ENCODE measurements at regions not wholly inside any gene's neighbourhood (a gene's known extent, or its start where the extent isn't known, plus 50 kb on each side); places are given as distances from the start of the nearest gene placed in this dataset.

- no peak for DNase-seq
These were observed 63.5 kb upstream of the DMRT1 start for GRCh38 chr9:777978-778377.

- DNase-seq = no peak
These were observed 57.3 kb upstream of the DMRT1 start for GRCh38 chr9:784202-784601.

- DNase-seq = no peak
These were observed 56.6 kb upstream of the DMRT1 start for GRCh38 chr9:784916-785315.

GRCh38 chr9:785997-786396 is 55.5 kb upstream of the DMRT1 start:
- no peak for DNase-seq

GRCh38 chr9:786405-786804 is 55.1 kb upstream of the DMRT1 start:
- DNase-seq = no peak

- DNase-seq = no peak
These were observed 52.7 kb upstream of the DMRT1 start for GRCh38 chr9:788777-789176.
